ENCODE measurements at regions not wholly inside any gene's neighbourhood (a gene's known extent, or its start where the extent isn't known, plus 50 kb on each side); places are given as distances from the start of the nearest gene placed in this dataset.
"Not testable (repeated sequence)": the region's sequence is repeated elsewhere in the genome, so short reads cannot be mapped to it uniquely, and the experiment has no call there.

DNA sequence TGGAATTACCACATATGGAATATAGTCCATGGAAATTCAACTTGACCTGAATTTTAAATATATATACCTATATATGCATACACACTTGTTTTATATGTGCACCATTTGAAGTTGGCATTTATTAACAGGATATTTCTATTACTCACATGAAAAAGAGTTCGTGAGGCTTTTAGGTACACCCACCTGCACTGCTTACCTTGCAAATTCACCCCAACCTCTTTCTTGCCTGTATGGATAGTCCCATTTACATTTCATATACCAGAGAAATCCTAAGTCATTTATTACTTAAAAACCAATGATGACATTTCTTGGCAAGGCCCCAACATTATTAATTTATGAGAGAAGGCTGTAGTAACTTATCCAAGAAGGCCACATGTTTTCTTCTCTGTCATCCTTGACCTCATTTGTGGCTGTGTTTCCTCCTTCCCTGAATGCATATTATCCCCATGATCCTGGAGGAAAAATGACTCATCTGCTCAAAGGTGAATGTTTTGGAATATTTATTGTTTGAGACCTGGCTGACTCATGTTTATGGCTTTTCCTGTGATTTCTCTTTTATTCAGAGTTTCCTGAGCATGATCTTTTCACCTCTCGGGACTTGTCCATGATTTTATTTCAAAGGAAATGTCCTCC, 62.2 kb upstream of the FAM241A start:
- no peak overlapping the region for H3K9ac ChIP-seq (ENCODE audit: low read depth in 1 of 2, low read length in 2 of 2)
- peak overlapping the region in 1 of 2 donors; percentile 20 for H3K4me3 ChIP-seq (ENCODE audit: low read length in 2 of 2)
- peaks cover 0 to 13% of the 10 kb centered on the region in 2 donors for H3K4me1 ChIP-seq (ENCODE audit: control insufficient read depth in 2 of 2, insufficient read depth in 2 of 2, low read length in 2 of 2)
- H3K9me3 ChIP-seq (ENCODE audit: control insufficient read depth in 2 of 2, low read length in 2 of 2), result no peaks in the 10 kb centered on the region
- no peaks in the 10 kb centered on the region for H3K36me3 ChIP-seq (ENCODE audit: control insufficient read depth in 2 of 2, insufficient read depth in 2 of 2, low read length in 2 of 2)
- H3K27me3 ChIP-seq (ENCODE audit: control insufficient read depth in 2 of 2, insufficient read depth in 2 of 2, low read length in 2 of 2), result no peaks in the 10 kb centered on the region
- peak overlapping the region; percentile 35 to 65 for H3K27ac ChIP-seq (ENCODE audit: low read depth in 2 of 2, low read length in 2 of 2)

DNA sequence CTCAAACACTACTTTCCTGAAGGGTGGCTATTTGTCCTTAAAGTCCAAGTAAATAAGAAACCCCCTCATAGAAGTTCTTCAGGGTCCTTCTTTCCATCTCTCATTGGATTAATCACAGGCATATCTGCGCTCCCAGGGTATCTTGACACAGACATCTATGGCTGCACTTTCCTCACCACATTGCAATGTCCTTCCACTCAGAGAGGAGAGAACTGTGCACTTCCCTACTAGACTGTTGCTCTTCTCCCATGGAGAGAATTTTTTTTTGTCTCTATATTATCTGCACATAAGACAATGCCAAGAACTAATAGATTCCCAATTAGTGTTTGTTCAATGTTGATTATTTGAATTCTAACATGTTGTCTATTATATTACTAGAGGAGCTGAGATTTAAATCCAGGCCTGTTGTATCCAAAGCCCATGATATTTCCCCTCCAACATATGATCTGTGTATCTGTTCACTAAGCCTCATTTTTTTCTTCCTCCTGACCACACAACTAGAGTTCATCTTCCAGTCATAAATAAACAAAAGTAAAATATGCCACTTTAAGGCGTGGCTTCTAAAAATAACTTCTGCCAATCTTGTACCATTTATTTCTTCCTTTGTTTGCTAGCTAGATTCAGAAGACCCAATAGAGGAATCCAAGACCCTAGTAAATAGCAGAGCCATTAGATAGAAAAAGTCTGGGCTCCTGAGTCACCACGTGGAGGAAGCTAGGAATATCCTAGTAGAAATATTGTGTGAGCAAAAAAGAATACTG, 61.5 kb upstream of the FAM241A start:
- H3K4me3 ChIP-seq (ENCODE audit: low read length in 2 of 2), result peak overlapping the region in 1 of 2 donors; percentile 20
- no peaks in the 10 kb centered on the region for H3K27me3 ChIP-seq (ENCODE audit: control insufficient read depth in 2 of 2, insufficient read depth in 2 of 2, low read length in 2 of 2)
- H3K27ac ChIP-seq (ENCODE audit: low read depth in 2 of 2, low read length in 2 of 2), result peak overlapping the region; percentile 35 to 64
- peaks cover 0 to 13% of the 10 kb centered on the region in 2 donors for H3K4me1 ChIP-seq (ENCODE audit: control insufficient read depth in 2 of 2, insufficient read depth in 2 of 2, low read length in 2 of 2)
- no peaks in the 10 kb centered on the region for H3K36me3 ChIP-seq (ENCODE audit: control insufficient read depth in 2 of 2, insufficient read depth in 2 of 2, low read length in 2 of 2)
- no peak overlapping the region for H3K9ac ChIP-seq (ENCODE audit: low read depth in 1 of 2, low read length in 2 of 2)
- H3K9me3 ChIP-seq (ENCODE audit: control insufficient read depth in 2 of 2, low read length in 2 of 2), result no peaks in the 10 kb centered on the region

DNA sequence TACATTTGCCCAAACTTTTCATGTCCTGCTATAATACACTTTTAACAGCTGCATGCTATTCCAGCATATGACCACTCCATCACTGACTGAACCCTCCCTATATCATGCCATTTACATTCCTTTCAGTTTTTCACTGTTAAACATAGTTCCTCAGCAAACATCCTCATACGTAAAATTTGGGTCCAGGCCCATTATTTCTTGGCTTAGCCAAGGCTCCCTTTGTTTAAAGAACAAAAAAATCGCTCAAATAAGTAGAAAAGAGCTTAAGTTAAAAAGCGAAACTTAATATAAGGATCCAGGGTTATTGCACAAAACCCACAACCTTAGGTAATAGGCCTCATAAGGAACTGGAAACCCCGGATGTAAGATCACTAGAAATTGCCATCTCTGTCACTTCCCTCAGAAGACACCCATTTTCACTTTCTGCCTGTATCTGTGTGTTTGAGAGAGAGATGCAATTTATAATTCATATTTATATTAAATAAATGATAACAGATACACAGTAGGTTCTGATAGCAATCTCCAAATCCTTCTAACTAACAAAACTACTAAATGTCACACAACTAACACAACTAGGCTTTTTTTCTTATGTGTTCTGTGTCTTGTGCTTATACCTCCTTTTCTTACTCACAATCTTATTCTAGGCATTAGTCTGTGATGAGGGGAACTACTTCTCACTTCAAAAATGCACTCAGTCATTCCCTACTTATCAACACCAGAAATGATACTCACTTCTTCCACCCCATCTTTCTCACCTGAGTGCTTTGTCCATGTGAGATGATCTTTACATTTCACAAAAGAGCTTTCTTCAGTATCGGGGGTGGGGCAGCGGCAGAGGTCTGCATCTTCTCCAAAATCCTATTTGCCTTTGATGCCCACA, 59.9 kb upstream of the FAM241A start:
- Histone ChIP-seq H3K9ac (ENCODE audit: low read depth in 1 of 2, low read length in 2 of 2) (no peak overlapping the region), H3K9me3 (ENCODE audit: control insufficient read depth in 2 of 2, low read length in 2 of 2) (no peaks in the 10 kb centered on the region), H3K4me1 (ENCODE audit: control insufficient read depth in 2 of 2, insufficient read depth in 2 of 2, low read length in 2 of 2) (peaks cover 0 to 13% of the 10 kb centered on the region in 2 donors), H3K27ac (ENCODE audit: low read depth in 2 of 2, low read length in 2 of 2) (no peak overlapping the region), H3K4me3 (ENCODE audit: low read length in 2 of 2) (no peak overlapping the region), H3K27me3 (ENCODE audit: control insufficient read depth in 2 of 2, insufficient read depth in 2 of 2, low read length in 2 of 2) (no peaks in the 10 kb centered on the region), H3K36me3 (ENCODE audit: control insufficient read depth in 2 of 2, insufficient read depth in 2 of 2, low read length in 2 of 2) (no peaks in the 10 kb centered on the region)

DNA sequence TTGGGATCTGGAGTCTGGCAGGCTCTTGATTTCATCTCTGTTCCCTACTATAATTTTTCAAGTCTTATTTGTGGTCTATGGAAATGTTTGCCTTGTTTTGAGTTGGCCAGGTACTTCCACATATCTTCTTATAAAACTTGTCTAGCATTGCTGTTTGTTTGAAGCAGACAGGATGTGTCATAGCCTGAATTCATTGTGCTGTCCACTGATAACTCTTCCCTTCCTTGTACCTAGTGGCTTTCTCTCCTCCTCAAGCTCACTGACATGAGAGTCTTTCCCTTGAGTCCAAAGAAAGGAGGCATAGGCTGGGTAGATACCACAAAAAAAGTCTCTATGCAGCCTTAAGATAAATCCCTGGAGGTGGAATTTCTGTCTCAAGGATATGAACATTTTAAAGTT, 59.2 kb upstream of the FAM241A start:
- Histone ChIP-seq H3K27me3 (ENCODE audit: control insufficient read depth in 2 of 2, insufficient read depth in 2 of 2, low read length in 2 of 2) (no peaks in the 10 kb centered on the region), H3K36me3 (ENCODE audit: control insufficient read depth in 2 of 2, insufficient read depth in 2 of 2, low read length in 2 of 2) (no peaks in the 10 kb centered on the region), H3K4me1 (ENCODE audit: control insufficient read depth in 2 of 2, insufficient read depth in 2 of 2, low read length in 2 of 2) (peaks cover 0 to 13% of the 10 kb centered on the region in 2 donors), H3K4me3 (ENCODE audit: low read length in 2 of 2) (no peak overlapping the region), H3K27ac (ENCODE audit: low read depth in 2 of 2, low read length in 2 of 2) (no peak overlapping the region), H3K9me3 (ENCODE audit: control insufficient read depth in 2 of 2, low read length in 2 of 2) (no peaks in the 10 kb centered on the region), H3K9ac (ENCODE audit: low read depth in 1 of 2, low read length in 2 of 2) (no peak overlapping the region)

DNA sequence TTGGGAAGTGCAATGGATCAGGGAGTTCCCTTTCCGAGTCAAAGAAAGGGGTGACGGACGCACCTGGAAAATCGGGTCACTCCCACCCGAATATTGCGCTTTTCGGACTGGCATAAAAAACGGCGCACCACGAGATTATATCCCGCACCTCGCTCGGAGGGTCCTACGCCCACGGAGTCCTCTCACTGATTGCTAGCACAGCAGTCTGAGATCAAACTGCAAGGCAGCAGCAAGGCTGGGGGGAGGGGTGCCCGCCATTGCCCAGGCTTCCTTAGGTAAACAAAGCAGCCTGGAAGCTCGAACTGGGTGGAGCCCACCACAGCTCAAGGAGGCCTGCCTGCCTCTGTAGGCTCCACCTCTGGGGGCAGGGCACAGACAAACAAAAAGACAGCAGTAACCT, 58.6 kb upstream of the FAM241A start:
- not testable (repeated sequence) for H3K36me3 ChIP-seq (ENCODE audit: control insufficient read depth in 2 of 2, insufficient read depth in 2 of 2, low read length in 2 of 2); H3K27ac ChIP-seq (ENCODE audit: low read depth in 2 of 2, low read length in 2 of 2); H3K27me3 ChIP-seq (ENCODE audit: control insufficient read depth in 2 of 2, insufficient read depth in 2 of 2, low read length in 2 of 2); H3K4me3 ChIP-seq (ENCODE audit: low read length in 2 of 2); H3K9me3 ChIP-seq (ENCODE audit: control insufficient read depth in 2 of 2, low read length in 2 of 2); H3K9ac ChIP-seq (ENCODE audit: low read depth in 1 of 2, low read length in 2 of 2)
- H3K4me1 ChIP-seq (ENCODE audit: control insufficient read depth in 2 of 2, insufficient read depth in 2 of 2, low read length in 2 of 2), result peaks cover 0 to 13% of the 10 kb centered on the region in 2 donors

DNA sequence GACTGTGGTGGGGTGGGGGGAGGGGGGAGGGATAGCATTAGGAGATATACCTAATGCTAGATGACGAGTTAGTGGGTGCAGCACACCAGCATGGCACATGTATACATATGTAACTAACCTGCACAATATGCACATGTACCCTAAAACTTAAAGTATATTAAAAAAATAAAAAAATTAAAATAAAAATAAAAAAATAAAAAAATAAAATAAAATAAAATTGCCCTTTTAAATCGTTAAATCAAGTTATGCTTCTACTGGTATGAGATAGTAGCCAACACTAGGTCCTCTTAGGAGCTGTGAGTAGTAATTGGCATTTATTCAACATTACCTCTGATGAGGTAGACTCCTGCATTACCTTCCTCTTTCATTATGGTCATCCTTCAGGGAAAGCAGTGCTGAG, 52.9 kb upstream of the FAM241A start:
- H3K36me3 ChIP-seq (ENCODE audit: control insufficient read depth in 2 of 2, insufficient read depth in 2 of 2, low read length in 2 of 2); H3K9me3 ChIP-seq (ENCODE audit: control insufficient read depth in 2 of 2, low read length in 2 of 2); H3K27ac ChIP-seq (ENCODE audit: low read depth in 2 of 2, low read length in 2 of 2); H3K4me1 ChIP-seq (ENCODE audit: control insufficient read depth in 2 of 2, insufficient read depth in 2 of 2, low read length in 2 of 2); H3K9ac ChIP-seq (ENCODE audit: low read depth in 1 of 2, low read length in 2 of 2); H3K27me3 ChIP-seq (ENCODE audit: control insufficient read depth in 2 of 2, insufficient read depth in 2 of 2, low read length in 2 of 2); H3K4me3 ChIP-seq (ENCODE audit: low read length in 2 of 2): not testable (repeated sequence)

DNA sequence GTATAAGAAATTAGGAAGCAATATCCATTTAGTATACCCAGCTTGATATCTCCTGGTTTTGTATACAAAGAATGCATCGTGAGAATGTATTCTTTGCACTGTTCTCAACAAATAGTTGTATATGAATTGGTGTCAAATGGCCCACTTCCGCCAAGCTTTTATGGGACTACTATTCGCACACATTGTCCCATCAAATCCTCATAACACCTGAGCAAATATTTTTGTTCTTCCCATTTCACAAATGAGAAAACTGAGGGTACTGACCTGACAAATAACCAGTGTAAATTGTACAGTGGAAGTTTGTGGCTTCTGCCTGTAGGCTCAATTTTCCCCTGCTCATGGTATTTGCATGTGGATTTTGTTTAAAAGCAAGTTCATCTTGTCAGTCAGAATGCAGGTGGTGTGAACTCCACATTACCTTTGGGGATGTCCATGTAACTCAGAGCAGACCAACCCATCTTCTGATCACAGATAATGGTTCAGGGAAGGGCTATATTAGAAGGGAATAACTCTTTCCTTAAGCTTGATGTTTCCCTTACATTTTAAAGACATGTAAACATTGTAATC, 51.5 kb upstream of the FAM241A start:
- H3K4me1 ChIP-seq (ENCODE audit: control insufficient read depth in 2 of 2, insufficient read depth in 2 of 2, low read length in 2 of 2), result no peaks in the 10 kb centered on the region
- H3K27me3 ChIP-seq (ENCODE audit: control insufficient read depth in 2 of 2, insufficient read depth in 2 of 2, low read length in 2 of 2), result no peaks in the 10 kb centered on the region
- H3K4me3 ChIP-seq (ENCODE audit: low read length in 2 of 2), result no peak overlapping the region
- H3K9me3 ChIP-seq (ENCODE audit: control insufficient read depth in 2 of 2, low read length in 2 of 2), result no peaks in the 10 kb centered on the region
- H3K36me3 ChIP-seq (ENCODE audit: control insufficient read depth in 2 of 2, insufficient read depth in 2 of 2, low read length in 2 of 2), result no peaks in the 10 kb centered on the region
- H3K27ac ChIP-seq (ENCODE audit: low read depth in 2 of 2, low read length in 2 of 2), result no peak overlapping the region
- no peak overlapping the region for H3K9ac ChIP-seq (ENCODE audit: low read depth in 1 of 2, low read length in 2 of 2)

DNA sequence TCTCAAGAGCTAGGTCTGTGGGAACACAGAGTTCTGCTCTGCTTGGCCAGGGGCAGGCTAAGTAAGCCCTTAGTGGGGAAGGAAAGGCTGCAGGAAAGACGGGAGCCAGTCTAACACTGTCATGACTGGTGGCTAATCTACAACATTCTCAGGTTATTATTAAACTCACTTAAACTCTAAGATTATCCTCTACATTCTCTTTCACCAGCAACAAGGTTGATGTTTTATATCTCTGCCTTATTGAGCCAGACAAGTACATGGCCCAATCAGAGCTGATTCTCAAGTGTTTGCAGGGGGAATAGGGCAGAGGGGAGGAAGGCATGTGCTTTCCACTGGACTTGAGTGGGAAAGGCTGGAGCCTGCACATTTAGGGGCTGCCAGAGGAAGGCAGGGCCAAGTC, 50.9 kb upstream of the FAM241A start:
- Histone ChIP-seq H3K9ac (ENCODE audit: low read depth in 1 of 2, low read length in 2 of 2) (no peak overlapping the region), H3K27me3 (ENCODE audit: control insufficient read depth in 2 of 2, insufficient read depth in 2 of 2, low read length in 2 of 2) (no peaks in the 10 kb centered on the region), H3K36me3 (ENCODE audit: control insufficient read depth in 2 of 2, insufficient read depth in 2 of 2, low read length in 2 of 2) (no peaks in the 10 kb centered on the region), H3K4me3 (ENCODE audit: low read length in 2 of 2) (no peak overlapping the region), H3K4me1 (ENCODE audit: control insufficient read depth in 2 of 2, insufficient read depth in 2 of 2, low read length in 2 of 2) (no peaks in the 10 kb centered on the region), H3K9me3 (ENCODE audit: control insufficient read depth in 2 of 2, low read length in 2 of 2) (no peaks in the 10 kb centered on the region), H3K27ac (ENCODE audit: low read depth in 2 of 2, low read length in 2 of 2) (no peak overlapping the region)

Measured in mucosa of rectum (tissue), 2 donors.